Putamen (tissue), 1 donor: ENCODE measurements at regions not wholly inside any gene's neighbourhood (a gene's known extent, or its start where the extent isn't known, plus 50 kb on each side); places are given as distances from the start of the nearest gene placed in this dataset.
"Not testable (repeated sequence)": the region's sequence is repeated elsewhere in the genome, so short reads cannot be mapped to it uniquely, and the experiment has no call there.

Experiments
- DNase-seq: peaks from one replicate; pipeline ENCODE4 v3.0.0-alpha.2; 2016; ENCODE audit warnings: low spot score

DNA sequence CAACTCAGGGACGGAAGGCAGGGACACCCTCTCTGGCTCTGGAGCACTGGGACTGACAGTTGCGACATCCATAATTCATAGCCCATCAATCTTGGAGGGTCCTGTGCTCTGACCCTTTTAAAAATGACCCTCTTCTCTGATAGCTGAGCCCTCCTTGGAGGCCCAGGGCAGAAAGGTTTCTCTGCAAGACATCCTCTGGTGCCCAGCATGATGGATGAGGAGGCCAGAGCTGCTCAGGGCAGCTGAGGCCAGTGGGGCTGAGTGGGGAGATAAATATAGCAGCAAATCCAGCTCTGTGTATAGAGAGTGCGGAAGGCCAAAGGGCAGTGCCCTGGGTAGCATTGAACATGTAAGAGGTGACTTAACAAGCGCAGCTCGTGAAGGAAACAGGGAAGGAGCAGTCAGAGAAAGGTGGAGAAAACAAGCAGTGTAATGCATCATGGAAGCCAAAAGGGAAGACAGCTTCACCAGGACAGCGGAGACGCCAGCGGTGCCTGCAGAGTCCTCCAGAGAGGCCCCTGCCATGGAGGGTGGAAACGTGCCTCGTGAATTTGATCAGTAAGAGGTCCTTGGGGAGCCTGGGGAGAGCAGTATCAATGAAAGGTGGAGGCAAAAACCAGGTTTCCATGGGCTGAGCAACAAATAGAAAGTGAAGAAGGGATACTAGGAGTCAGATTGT lies 50.4 kb upstream of the FMOD start:
- no peak for DNase-seq

GRCh38 chr1:203402152-203402551 lies 51.2 kb upstream of the FMOD start:
- DNase-seq = no peak

- DNase-seq = peak; percentile 77
Measured at GRCh38 chr1:203402629-203403337, 51.9 kb upstream of the FMOD start.

DNA sequence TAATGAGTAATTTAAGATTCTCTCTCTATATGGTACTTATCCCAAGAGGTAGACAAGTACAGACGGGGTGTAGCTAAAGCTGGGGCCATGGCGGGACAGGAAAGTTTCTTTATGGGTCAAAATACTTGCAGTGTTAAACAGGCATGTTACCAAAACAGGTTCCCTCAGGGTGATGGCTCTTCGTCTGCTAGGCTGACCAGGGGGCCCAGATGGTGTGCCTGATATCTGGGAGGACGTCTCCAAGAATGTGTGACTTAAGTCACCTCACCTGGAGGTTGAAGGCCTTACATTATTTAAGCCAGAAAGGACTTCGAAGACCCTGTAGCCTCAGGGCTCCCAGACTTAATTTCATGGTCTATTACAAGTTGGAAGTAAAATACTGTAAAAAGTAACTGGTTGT lies 52.7 kb upstream of the FMOD start:
- DNase-seq = no peak

GRCh38 chr1:203404546-203404945 lies 53.6 kb upstream of the FMOD start:
- no peak for DNase-seq

- DNase-seq = no peak
Measured at GRCh38 chr1:203405703-203406438, 54.9 kb upstream of the FMOD start.

DNA sequence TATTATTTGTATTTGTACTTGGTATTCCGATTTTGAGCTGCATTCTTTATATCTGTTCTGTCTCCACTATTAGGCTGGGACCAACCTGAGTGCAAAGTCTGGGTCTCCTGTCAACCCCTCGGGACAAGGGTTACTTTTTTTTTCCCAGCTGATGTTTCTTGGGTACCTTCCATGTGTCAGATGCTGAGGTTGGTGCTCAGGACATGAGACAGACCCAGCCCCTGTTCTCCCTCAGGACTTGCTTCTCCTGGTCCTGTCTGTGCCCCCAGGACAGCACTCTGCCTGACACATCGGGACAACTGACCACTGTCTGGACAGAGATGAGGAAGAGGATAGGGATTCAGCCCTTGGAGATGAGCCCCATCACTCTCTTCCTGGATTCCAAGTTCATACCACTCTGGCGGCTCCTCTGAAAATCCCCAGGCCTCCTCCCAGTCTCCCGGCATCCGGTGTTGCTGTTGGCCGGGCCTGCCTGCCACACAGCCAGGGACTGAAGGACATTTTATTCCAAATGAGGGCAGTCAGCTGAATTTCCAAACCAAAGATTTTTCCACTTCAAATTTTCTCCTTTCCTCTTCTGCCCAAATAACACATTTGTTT lies 55.6 kb upstream of the FMOD start:
- DNase-seq = no peak

GRCh38 chr1:203407296-203407695 lies 56.4 kb upstream of the FMOD start:
- DNase-seq = no peak

DNA sequence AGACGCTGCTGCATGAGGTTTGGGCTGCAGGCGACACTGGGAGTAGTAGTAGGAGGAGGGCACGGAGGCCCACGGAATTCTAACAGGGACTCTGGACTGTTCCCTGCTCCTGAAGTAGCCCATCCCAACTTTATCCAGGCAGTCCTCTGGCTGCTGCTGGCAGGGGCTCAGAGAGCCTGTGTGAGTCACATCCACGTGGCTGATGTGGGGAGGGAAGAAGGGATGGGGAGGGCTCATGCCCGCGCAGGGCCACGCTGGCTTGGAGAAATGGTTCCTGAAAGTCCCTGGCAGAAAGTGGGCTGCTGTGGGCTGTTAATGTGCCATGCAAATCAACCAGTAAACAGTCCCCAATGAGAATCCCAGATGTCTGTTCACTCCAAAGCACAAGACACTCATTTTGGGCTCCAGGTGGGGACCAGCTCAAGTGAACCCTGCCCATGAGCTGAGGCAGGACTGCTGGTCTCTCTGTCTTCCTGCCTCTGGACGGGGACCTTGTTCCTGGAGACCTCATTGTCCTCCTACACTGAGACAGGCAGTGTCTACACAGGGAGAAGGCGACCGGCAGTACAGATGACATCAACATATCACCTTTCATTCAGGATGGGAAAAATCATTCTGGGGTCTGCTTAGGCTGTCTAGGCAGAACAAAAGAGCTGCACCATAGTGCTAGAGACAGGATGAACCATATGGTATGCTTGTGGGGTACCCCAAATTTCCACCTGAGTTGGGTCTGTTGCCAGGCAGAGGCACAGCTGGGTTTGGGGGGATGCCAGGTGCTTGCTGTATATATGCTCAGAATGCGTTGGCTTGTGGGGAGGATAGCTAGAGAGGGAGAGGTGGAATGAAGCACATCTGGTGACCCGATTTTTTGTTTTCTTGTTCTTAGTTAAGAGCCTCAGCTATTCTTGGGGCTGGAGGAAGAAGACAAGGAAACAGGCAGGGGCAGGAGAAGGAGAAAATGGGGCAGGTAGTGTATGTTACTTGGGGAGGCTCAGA lies 57.9 kb upstream of the FMOD start:
- peak; percentile 83 for DNase-seq

- no peak for DNase-seq
Measured at GRCh38 chr1:203410182-203410900, 59.4 kb upstream of the FMOD start.

DNA sequence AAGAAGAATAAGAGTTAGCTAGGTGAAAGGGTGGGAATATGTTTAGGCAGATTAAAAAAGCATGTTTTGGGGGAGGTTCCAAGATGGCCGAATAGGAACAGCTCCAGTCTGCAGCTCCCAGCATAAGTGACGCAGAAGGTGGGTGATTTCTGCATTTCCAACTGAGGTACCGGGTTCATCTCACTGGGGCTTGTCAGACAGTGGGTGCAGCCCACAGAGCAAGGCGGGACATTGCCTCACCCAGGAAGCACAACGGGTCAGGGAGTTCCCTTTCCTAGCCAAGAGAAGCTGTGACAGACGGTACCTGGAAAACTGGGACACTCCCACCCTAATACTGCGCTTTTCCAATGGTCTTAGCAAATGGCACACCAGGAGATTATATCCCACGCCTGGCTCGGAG lies 60.5 kb upstream of the FMOD start:
- DNase-seq = not testable (repeated sequence)

- DNase-seq = no peak
Measured at GRCh38 chr1:203419558-203419957, 56.0 kb upstream of the PRELP start.

DNA sequence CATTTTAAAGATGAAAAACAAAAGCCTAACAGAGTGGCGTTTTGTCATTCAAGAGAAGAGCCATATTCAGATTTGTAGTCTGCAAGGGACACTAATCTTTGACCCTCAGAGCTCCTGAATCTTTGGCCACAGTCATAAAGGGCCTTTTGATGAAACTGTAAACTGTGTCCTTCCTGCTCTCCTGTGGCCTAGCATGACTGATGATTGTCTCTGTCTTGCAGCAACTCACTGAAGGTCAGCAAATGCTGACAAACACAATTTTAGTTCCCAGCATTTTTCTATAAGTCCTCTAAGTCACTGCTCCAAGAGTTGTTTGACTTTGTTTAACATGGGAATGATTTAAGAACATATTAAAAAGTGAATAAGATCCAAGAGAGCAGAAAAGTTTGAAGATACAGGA lies 55.3 kb upstream of the PRELP start:
- no peak for DNase-seq

DNA sequence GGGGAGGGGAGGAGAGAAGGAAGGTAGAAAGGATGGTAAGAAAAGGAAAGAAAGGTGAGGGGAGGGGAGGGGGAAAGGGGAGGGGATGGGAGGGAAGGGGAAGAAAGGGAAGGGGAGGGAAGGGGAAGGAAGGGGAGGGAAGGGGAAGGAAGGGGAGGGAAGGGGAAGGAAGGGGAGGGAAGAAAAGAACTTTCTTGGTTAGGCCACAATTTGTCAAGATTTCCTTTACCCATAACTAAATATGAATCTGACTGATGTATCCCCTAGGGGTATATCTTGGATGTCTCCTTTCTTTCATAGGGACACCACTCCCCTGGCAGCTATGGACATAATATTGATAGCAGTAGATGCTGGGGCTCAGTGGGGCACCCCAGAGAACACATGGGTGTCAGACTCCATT lies 54.4 kb upstream of the PRELP start:
- DNase-seq = no peak

DNA sequence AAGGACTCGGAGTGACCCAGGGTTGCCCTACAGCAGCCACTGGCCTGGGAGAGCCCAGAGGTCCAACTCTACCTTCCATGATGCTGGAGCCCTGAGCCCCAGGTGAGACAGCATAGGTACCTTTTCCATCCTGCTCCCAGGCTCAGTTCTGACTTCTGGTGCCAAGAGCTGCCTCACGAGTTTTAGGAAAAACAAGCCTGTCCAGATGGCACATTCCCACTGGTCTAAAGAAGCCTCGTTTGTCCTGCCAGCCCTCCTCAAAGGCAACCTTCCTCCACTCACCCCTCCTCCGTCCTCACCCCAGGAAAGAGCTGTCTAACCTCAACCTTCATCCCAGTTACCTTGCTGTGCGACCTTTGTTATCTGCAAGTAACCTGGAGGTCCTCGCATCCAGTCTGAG lies 53.5 kb upstream of the PRELP start:
- DNase-seq = no peak

GRCh38 chr1:203422656-203423055 lies 53.0 kb upstream of the PRELP start:
- no peak for DNase-seq

DNA sequence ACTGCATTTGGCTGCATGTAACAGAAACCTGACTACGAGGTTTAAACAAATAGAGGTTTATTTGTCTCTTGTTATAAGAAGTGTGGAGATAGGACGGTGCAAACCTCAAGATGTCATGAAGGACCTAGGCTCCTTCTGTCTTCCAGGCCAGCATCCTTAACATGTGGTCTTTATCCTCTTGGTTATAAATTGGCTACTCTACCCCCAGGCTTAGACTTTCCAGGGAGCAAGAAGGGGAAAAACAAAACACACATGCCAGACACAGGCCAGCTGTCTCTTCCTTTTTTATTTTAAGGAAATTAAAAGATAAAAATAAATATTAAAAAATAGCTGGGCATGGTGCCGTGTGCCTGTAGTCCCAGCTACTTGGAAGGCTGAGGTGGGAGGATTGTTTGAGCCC lies 51.3 kb upstream of the PRELP start:
- no peak for DNase-seq

GRCh38 chr1:203424861-203425662 lies 50.5 kb upstream of the PRELP start:
- DNase-seq = no peak

- DNase-seq = peak; percentile 41
Measured at GRCh38 chr1:203425663-203425975, 50.0 kb upstream of the PRELP start.
